HG02885 (cell line): ENCODE measurements at regions not wholly inside any gene's neighbourhood (a gene's known extent, or its start where the extent isn't known, plus 50 kb on each side); places are given as distances from the start of the nearest gene placed in this dataset.

ENCODE experiments used
- ATAC-seq: cut with Tn5 transposase; IDR thresholded peaks from one replicate; pipeline ENCODE4 v1.9.1; 2021; ENCODE audit warnings: mild to moderate bottlenecking; ENCODE audit not compliant: unreplicated experiment, poor library complexity

- no peak for ATAC-seq
Observed at GRCh38 chr4:1501754-1502500, 95.7 kb upstream of the NKX1-1 start.

- no peak for ATAC-seq
Observed at GRCh38 chr4:1500966-1501753, 94.9 kb upstream of the NKX1-1 start.

GRCh38 chr4:1500231-1500965, 94.2 kb upstream of the NKX1-1 start:
- ATAC-seq: no peak

GRCh38 chr4:1499465-1499864, 93.2 kb upstream of the NKX1-1 start:
- no peak for ATAC-seq

- no peak for ATAC-seq
Observed at GRCh38 chr4:1497189-1497801, 91.1 kb upstream of the NKX1-1 start.

GRCh38 chr4:1496116-1496642, 89.9 kb upstream of the NKX1-1 start:
- no peak for ATAC-seq

- ATAC-seq: no peak
Observed at GRCh38 chr4:1495416-1496115, 89.3 kb upstream of the NKX1-1 start.

GRCh38 chr4:1494416-1495315, 88.4 kb upstream of the NKX1-1 start:
- ATAC-seq: no peak

GRCh38 chr4:1493540-1494287, 87.5 kb upstream of the NKX1-1 start:
- ATAC-seq: no peak

GRCh38 chr4:1492651-1493539, 86.7 kb upstream of the NKX1-1 start:
- ATAC-seq: no peak

- ATAC-seq: no peak
Observed at GRCh38 chr4:1492142-1492457, 85.9 kb upstream of the NKX1-1 start.

- no peak for ATAC-seq
Observed at GRCh38 chr4:1491328-1492141, 85.3 kb upstream of the NKX1-1 start.

GRCh38 chr4:1490654-1491327, 84.5 kb upstream of the NKX1-1 start:
- no peak for ATAC-seq

- ATAC-seq: no peak
Observed at GRCh38 chr4:1490011-1490653, 83.9 kb upstream of the NKX1-1 start.

- ATAC-seq: no peak
Observed at GRCh38 chr4:1489639-1489995, 83.4 kb upstream of the NKX1-1 start.
